ENCODE measurements at regions not wholly inside any gene's neighbourhood (a gene's known extent, or its start where the extent isn't known, plus 50 kb on each side); places are given as distances from the start of the nearest gene placed in this dataset.

DNA sequence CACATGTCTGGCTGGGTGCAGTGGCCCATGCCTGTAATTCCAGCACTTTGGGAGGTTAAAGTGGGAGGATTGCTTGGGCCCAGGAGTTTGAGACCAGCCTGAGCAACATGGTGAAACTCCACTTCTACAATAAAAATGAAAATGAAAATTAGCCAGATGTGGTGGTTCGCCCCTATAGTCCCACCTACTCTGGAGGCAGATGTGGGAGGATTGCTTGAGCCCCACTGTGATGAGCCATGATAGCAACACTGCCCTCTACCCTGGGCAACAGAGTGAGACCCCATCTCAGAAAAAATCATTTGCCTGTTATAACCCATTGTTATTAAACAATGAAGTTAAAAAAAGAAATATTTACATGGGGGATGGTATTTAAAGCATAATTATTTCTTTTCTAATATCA is 240.1 kb upstream of the ZPLD1 start:
- TF ChIP-seq POLR2AphosphoS5 (IDR thresholded peaks at IDR 0.05) (no peak), POLR2A (IDR thresholded peaks at IDR 0.05) (no peak)
- intact Hi-C loops (cut with DNase I; ENCODE audit: low total_unique reads), result no loop called here
- 67 to 94% (median 79%) methylated on average over 1 of the region's 1 CpG for WGBS, 5 donors
- DNase-seq, result no peak
- Histone ChIP-seq H3K36me3 (no peaks in the 10 kb centered on the region), H3K4me3 (no peak overlapping the region), H3K4me1 (peaks cover 0 to 2% (median 0%) of the 10 kb centered on the region in 6 donors), H3K27ac (no peak overlapping the region), H3K27me3 (replicated peaks in 1 of 7) (no peaks in the 10 kb centered on the region), H3K9me3 (no peaks in the 10 kb centered on the region)

DNA sequence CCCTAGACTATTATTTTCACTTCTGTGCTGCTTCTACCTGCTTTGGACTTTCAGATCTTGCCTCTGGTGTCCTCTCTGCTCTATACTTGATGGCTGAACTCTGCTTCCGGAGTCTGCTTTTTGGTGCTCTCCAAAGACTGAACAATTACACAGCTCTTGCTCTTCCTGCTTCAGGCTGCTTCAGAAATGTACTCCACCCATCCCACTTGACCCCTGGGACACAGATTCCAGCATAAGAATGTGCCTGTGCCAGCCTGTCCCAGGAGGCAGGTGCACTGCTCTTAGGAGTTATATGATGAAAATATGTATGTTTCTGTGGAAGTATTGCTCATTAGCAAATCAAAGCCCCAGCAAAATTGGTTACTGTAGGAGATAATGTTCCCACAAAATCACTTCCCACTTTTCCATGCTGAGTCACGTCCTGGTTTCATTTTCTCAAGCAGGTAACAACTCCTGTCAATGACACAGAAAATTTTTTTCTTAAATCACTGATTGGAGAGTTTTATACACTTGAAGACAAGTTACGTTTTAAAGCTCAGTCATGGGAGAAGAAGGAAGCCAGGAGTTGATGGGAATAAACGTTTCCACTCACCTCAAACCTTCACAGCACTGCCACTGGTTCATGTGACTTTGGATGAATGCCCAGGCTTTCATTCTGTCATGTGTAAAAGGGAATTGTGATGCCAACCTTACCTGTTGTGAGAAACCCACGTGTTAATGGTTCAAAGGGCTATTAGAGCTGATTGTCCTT is 239.4 kb upstream of the ZPLD1 start:
- intact Hi-C loops (cut with DNase I; ENCODE audit: low total_unique reads), result no loop called here
- DNase-seq, result no peak
- Histone ChIP-seq H3K4me3 (no peak overlapping the region), H3K9me3 (no peaks in the 10 kb centered on the region), H3K27ac (no peak overlapping the region), H3K36me3 (no peaks in the 10 kb centered on the region), H3K4me1 (no peaks in the 10 kb centered on the region), H3K27me3 (replicated peaks in 1 of 7) (no peaks in the 10 kb centered on the region)
- TF ChIP-seq POLR2AphosphoS5 (IDR thresholded peaks at IDR 0.05), result no peak
- TF ChIP-seq POLR2A (IDR thresholded peaks at IDR 0.05), result no peak
- TF ChIP-seq, protein P1, sequence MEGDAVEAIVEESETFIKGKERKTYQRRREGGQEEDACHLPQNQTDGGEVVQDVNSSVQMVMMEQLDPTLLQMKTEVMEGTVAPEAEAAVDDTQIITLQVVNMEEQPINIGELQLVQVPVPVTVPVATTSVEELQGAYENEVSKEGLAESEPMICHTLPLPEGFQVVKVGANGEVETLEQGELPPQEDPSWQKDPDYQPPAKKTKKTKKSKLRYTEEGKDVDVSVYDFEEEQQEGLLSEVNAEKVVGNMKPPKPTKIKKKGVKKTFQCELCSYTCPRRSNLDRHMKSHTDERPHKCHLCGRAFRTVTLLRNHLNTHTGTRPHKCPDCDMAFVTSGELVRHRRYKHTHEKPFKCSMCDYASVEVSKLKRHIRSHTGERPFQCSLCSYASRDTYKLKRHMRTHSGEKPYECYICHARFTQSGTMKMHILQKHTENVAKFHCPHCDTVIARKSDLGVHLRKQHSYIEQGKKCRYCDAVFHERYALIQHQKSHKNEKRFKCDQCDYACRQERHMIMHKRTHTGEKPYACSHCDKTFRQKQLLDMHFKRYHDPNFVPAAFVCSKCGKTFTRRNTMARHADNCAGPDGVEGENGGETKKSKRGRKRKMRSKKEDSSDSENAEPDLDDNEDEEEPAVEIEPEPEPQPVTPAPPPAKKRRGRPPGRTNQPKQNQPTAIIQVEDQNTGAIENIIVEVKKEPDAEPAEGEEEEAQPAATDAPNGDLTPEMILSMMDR (IDR thresholded peaks at IDR 0.05 in 8 of 11, conservative IDR thresholded peaks at IDR 0.05 in 3 of 11), result no peak
- WGBS, 5 donors, result 53 to 63% (median 59%) methylated on average over 5 of the region's 5 CpGs

DNA sequence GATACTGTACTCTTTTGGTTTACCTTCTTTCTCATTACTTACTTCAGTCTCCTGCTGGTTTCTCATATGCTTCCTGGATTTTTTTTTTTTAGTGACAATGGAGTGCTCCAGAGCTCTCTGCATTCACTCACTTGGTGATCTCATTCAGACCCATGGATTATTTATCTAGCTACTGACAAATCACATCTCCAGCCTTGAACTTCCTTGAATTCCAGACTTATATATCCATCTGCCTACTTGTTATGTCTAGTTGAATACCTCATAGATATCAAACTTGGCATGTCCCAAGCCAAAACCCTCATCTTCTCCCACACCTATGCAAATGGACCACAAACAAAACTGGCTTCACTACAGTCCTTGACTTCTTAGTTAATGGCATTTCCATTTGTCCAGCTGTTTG is 234.7 kb upstream of the ZPLD1 start:
- Histone ChIP-seq H3K27me3 (replicated peaks in 1 of 7) (no peaks in the 10 kb centered on the region), H3K4me1 (no peaks in the 10 kb centered on the region), H3K4me3 (no peak overlapping the region), H3K36me3 (no peaks in the 10 kb centered on the region), H3K27ac (no peak overlapping the region), H3K9me3 (no peaks in the 10 kb centered on the region)
- TF ChIP-seq, protein P1 (IDR thresholded peaks at IDR 0.05 in 8 of 11, conservative IDR thresholded peaks at IDR 0.05 in 3 of 11), result no peak
- TF ChIP-seq POLR2A (IDR thresholded peaks at IDR 0.05) (no peak), POLR2AphosphoS5 (IDR thresholded peaks at IDR 0.05) (no peak)
- no peak for DNase-seq
- intact Hi-C loops (cut with DNase I; ENCODE audit: low total_unique reads), result no loop called here

DNA sequence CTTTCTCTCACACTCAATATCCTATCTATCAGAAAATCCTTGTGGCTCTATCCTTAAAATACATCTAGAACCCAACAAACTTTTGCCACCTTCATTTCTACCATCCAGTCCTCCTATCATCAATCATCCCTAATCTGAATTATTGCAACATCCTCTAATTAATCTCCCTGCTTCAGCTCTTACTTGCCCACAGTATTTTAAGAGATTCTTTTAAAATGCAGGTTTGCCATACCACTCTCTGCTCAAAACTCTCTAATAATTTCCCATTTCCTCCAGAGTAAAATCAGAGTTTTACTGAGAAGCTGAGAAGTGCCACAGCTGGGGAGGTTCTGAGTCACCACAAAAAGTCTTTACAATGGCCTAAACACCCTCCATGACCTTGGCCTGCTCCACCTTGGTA is 234.3 kb upstream of the ZPLD1 start:
- no peak overlapping the region for H3K4me3 ChIP-seq
- no peak for TF ChIP-seq POLR2A (IDR thresholded peaks at IDR 0.05)
- TF ChIP-seq POLR2AphosphoS5 (IDR thresholded peaks at IDR 0.05), result no peak
- TF ChIP-seq, protein P1 (IDR thresholded peaks at IDR 0.05 in 8 of 11, conservative IDR thresholded peaks at IDR 0.05 in 3 of 11), result no peak
- no peaks in the 10 kb centered on the region for H3K36me3 ChIP-seq
- no peaks in the 10 kb centered on the region for H3K27me3 ChIP-seq (replicated peaks in 1 of 7)
- no peak overlapping the region for H3K27ac ChIP-seq
- H3K4me1 ChIP-seq, result no peaks in the 10 kb centered on the region
- intact Hi-C loops (cut with DNase I; ENCODE audit: low total_unique reads), result no loop called here
- DNase-seq, result no peak
- no peaks in the 10 kb centered on the region for H3K9me3 ChIP-seq

All from spleen (tissue), 11 donors.